ENCODE measurements at regions not wholly inside any gene's neighbourhood (a gene's known extent, or its start where the extent isn't known, plus 50 kb on each side); places are given as distances from the start of the nearest gene placed in this dataset.

- TF ChIP-seq CTCF (IDR thresholded peaks at IDR 0.05) (no peak), POLR2A (IDR thresholded peaks at IDR 0.05) (no peak)
Measured at GRCh38 chr15:66833803-66834202, 131.8 kb downstream of the SMAD6 start.

Data from body of pancreas (tissue), 4 donors.